ENCODE measurements at regions not wholly inside any gene's neighbourhood (a gene's known extent, or its start where the extent isn't known, plus 50 kb on each side); places are given as distances from the start of the nearest gene placed in this dataset.

- ChIA-PET CTCF (ENCODE audit: partially characterized antibody) (interaction anchor here (0.6 to 1.8 kb wide), 3 partner anchors 10 to 248 kb away, joined by 3 to 5 read pairs (median 4); no protein-coding TSS in a partner anchor), POLR2A (ENCODE audit: partially characterized antibody) (no interaction called here)
- Histone ChIP-seq H4K8ac (ENCODE audit: extremely low read depth, insufficient read depth, low read length) (peak overlapping the region; percentile 64), H3K56ac (replicated peaks; ENCODE audit: insufficient read length, low read depth, low read length) (no peak overlapping the region), H3K18ac (ENCODE audit: extremely low read depth, low read length) (no peak overlapping the region), H2BK12ac (ENCODE audit: low read depth, low read length) (no peak overlapping the region), H2BK5ac (ENCODE audit: low read depth, low read length) (no peak overlapping the region), H3K4me3 (ENCODE audit: extremely low read depth in 1 of 4, insufficient read depth in 2 of 4, low read depth in 3 of 4, low read length in 4 of 4) (no peak overlapping the region), H2BK120ac (replicated peaks; ENCODE audit: low read depth, low read length) (no peak overlapping the region), H3K23me2 (ENCODE audit: low read depth, low read length) (no peaks in the 10 kb centered on the region), H3K27ac (ENCODE audit: low read depth, low read length) (no peak overlapping the region), H3K79me1 (ENCODE audit: low read depth, low read length) (no peaks in the 10 kb centered on the region), H4K91ac (replicated peaks; ENCODE audit: insufficient read length, low read length) (no peak overlapping the region), H3K4ac (replicated peaks; ENCODE audit: insufficient read length, low read depth, low read length) (no peak overlapping the region), H3K27me3 (replicated peaks in 1 of 4; ENCODE audit: control insufficient read depth in 3 of 4, extremely low read depth in 1 of 4, insufficient read depth in 3 of 4, low read length in 3 of 4) (no peaks in the 10 kb centered on the region), H2AK5ac (ENCODE audit: low read depth, low read length) (no peak overlapping the region), H3K9me3 (ENCODE audit: insufficient read depth in 2 of 2, low read depth in 1 of 2, low read length in 1 of 2) (no peaks in the 10 kb centered on the region), H3K4me2 (ENCODE audit: insufficient read depth in 1 of 2, low read depth in 2 of 2, low read length in 2 of 2) (no peak overlapping the region), H3K79me2 (ENCODE audit: control insufficient read depth in 1 of 2, insufficient read depth in 2 of 2, low read length in 2 of 2) (no peaks in the 10 kb centered on the region), H2AFZ (ENCODE audit: low read length) (no peak overlapping the region), H2BK20ac (ENCODE audit: low read length) (no peak overlapping the region), H2BK15ac (ENCODE audit: low read length) (no peak overlapping the region), H4K5ac (ENCODE audit: insufficient read length, low read depth, low read length) (no peak overlapping the region), H4K20me1 (replicated peaks in 1 of 2; ENCODE audit: control insufficient read depth in 1 of 2, insufficient read depth in 2 of 2, low read length in 2 of 2) (no peaks in the 10 kb centered on the region), H3K9ac (replicated peaks in 1 of 4; ENCODE audit: extremely low read depth in 1 of 4, low read depth in 3 of 4, low read length in 3 of 4) (no peak overlapping the region), H3K36me3 (ENCODE audit: control insufficient read depth in 2 of 4, insufficient read depth in 4 of 4, low read length in 3 of 4) (no peaks in the 10 kb centered on the region), H3K23ac (ENCODE audit: insufficient read length) (no peak overlapping the region), H3K4me1 (replicated peaks in 1 of 4; ENCODE audit: control insufficient read depth in 3 of 4, insufficient read depth in 4 of 4, low read length in 3 of 4) (no peaks in the 10 kb centered on the region), H3K14ac (ENCODE audit: insufficient read length) (no peak overlapping the region)
- no peak for FAIRE-seq
- DNase-seq (ENCODE audit: low read depth in 1 of 2, low spot score in 2 of 2): no peak
- WGBS, 2 experiments (ENCODE audit: extremely low coverage in 1 of 2, insufficient coverage in 1 of 2, insufficient read length in 1 of 2, insufficient replicate concordance in 2 of 2, low coverage in 1 of 2, low lambda C conversion rate in 2 of 2, missing lambda C conversion rate in 1 of 2): 92% methylated on average over 34 of the region's 47 CpGs; no CpG with 5 or more reads in 1 of the 2 experiments
- TF ChIP-seq RBBP5 (IDR thresholded peaks at IDR 0.05; ENCODE audit: borderline replicate concordance, low read depth, low read length): no peak
- TF ChIP-seq POLR2A (IDR thresholded peaks at IDR 0.05; ENCODE audit: control extremely low read depth in 1 of 2, low read depth in 2 of 2, low read length in 2 of 2): no peak
- TF ChIP-seq SP2 (IDR thresholded peaks at IDR 0.05; ENCODE audit: low read length): no peak
These were observed 89.5 kb upstream of the PUM3 start for GRCh38 chr9:2933165-2934095.
